ENCODE measurements at regions not wholly inside any gene's neighbourhood (a gene's known extent, or its start where the extent isn't known, plus 50 kb on each side); places are given as distances from the start of the nearest gene placed in this dataset.

GRCh38 chr17:14581186-14581830, 280.4 kb downstream of the HS3ST3B1 start:
- no peak for TF ChIP-seq POLR2A (IDR thresholded peaks at IDR 0.05)
- no peak for TF ChIP-seq CTCF (IDR thresholded peaks at IDR 0.05)
